ENCODE measurements at regions not wholly inside any gene's neighbourhood (a gene's known extent, or its start where the extent isn't known, plus 50 kb on each side); places are given as distances from the start of the nearest gene placed in this dataset.

DNA sequence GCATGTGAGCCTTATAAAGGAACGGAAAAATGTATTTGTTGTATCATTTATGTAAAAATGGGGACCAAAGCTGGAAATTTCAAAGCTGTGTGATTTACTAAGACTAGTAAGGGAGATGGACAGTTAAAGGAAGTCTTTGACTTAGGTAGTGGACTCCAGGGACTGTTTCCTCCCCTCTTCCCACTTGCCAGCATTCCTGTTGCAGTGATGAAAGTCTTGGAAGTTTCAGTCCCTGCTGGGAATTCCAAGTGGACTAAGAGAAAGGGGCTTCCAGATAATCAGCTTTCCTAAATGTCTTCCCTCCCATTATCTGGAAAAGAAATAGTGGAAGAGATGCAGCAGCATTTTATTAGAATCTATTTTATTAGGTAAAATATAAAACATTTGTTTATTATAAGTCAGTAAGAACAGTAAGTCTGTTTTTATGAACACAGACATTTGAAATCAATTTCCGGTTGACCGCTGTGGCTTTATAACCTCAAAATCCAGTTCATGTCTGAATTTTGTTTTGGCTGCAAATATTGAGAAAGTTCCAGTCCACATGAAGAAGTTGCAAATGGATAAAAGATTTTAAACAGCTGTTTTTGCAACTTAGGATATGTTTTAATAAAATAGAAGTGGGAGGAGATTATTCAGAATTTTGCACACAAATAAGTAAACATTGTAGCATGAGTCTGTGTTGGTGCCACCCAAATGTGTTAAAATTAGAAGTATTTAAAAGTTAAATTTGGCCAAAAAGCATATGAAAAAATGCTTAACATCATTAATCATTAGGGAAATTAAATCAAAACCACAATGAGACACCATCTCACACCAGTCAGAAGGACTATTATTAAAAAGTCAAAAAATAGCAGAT is 141.8 kb downstream of the IL20RB start (continued):
- TF ChIP-seq AHDC1 (CRISPR knock-in tag; IDR thresholded peaks at IDR 0.05; ENCODE audit: borderline replicate concordance) (no peak), ZBTB21 (CRISPR knock-in tag; IDR thresholded peaks at IDR 0.05) (no peak), KAT7 (CRISPR knock-in tag; IDR thresholded peaks at IDR 0.05; ENCODE audit: borderline replicate concordance) (no peak), MTF2 (CRISPR knock-in tag; IDR thresholded peaks at IDR 0.05; ENCODE audit: borderline replicate concordance) (no peak), ZMYM3 (CRISPR knock-in tag; IDR thresholded peaks at IDR 0.05) (no peak), ZNF34 (CRISPR knock-in tag; IDR thresholded peaks at IDR 0.05; ENCODE audit: borderline replicate concordance) (no peak)

DNA sequence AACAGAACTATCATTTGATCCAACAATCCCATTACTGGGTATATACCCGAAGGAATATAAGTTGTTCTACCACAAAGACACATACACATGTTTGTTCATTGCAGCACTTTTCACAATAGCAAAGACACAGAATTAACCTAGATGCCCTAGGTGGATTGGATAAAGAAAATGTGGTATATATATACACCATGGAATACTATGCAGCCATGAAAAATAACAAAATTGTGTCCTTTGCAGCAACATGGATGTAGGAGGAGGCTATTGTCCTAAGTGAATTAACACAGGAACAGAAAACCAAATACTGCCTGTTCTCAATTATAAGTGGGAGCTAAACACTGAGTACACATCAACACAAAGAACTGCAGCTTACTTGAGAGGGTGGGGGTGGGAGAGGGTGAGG is 142.5 kb downstream of the IL20RB start:
- TF ChIP-seq ZKSCAN5 (CRISPR knock-in tag; IDR thresholded peaks at IDR 0.05) (no peak), PHB2 (IDR thresholded peaks at IDR 0.05; ENCODE audit: partially characterized antibody) (no peak), MAFK (conservative IDR thresholded peaks at IDR 0.05 in 1 of 2, IDR thresholded peaks at IDR 0.05 in 1 of 2; ENCODE audit: low read length in 2 of 2) (no peak), PCBP1 (IDR thresholded peaks at IDR 0.05; ENCODE audit: borderline replicate concordance, low read depth, low read length) (no peak), MBNL3 (CRISPR knock-in tag; conservative IDR thresholded peaks at IDR 0.05) (no peak), HNRNPUL1 (IDR thresholded peaks at IDR 0.05; ENCODE audit: low read depth, low read length) (no peak), CENPT (CRISPR knock-in tag; IDR thresholded peaks at IDR 0.05; ENCODE audit: low read depth) (no peak), GPBP1L1 (CRISPR knock-in tag; IDR thresholded peaks at IDR 0.05) (no peak), TSC22D2 (CRISPR knock-in tag; IDR thresholded peaks at IDR 0.05; ENCODE audit: borderline replicate concordance) (no peak), FOXP1 (IDR thresholded peaks at IDR 0.05) (no peak), FOXP1 (CRISPR knock-in tag; IDR thresholded peaks at IDR 0.05) (no peak)
- no peak for ATAC-seq
- ChIA-PET CTCF (ENCODE audit: low intra/inter-chr PET ratio, low total read pairs) (no interaction called here), POLR2A (no interaction called here)
- Histone ChIP-seq H4K20me1 (ENCODE audit: insufficient read depth, low read length) (no peaks in the 10 kb centered on the region), H3K27ac (ENCODE audit: extremely low read length, insufficient read depth, low read length) (no peak overlapping the region), H2AFZ (ENCODE audit: low read length) (no peak overlapping the region), H3K36me3 (replicated peaks in 1 of 2; ENCODE audit: control insufficient read depth in 1 of 2, insufficient read depth in 2 of 2, low read length in 2 of 2) (no peaks in the 10 kb centered on the region), H3K4me2 (ENCODE audit: low read depth, low read length) (no peak overlapping the region), H3K4me3 (replicated peaks in 1 of 3; ENCODE audit: insufficient read depth in 1 of 3, low read depth in 2 of 3, low read length in 3 of 3) (no peak overlapping the region), H3K27me3 (ENCODE audit: control insufficient read depth in 1 of 2, insufficient read depth in 2 of 2, low read length in 2 of 2) (peaks cover 0 to 4% of the 10 kb centered on the region in 2 experiments; a peak in 1 of 5 replicates), H3K9me3 (ENCODE audit: low read length) (no peaks in the 10 kb centered on the region), H3K4me1 (ENCODE audit: insufficient read depth, low read length) (no peaks in the 10 kb centered on the region), H3K79me2 (ENCODE audit: insufficient read depth, low read length) (no peaks in the 10 kb centered on the region), H3K9ac (ENCODE audit: insufficient read depth, low read depth, low read length) (no peak overlapping the region)
- DNase-seq (ENCODE audit: low spot score) = no peak
- FAIRE-seq = no peak
- no TSS peak for BruUV-seq (replicated peaks)
- 91% methylated on average over 1 of the region's 1 CpG for WGBS (ENCODE audit: low lambda C conversion rate)
- intact Hi-C loops (cut with micrococcal nuclease; ENCODE audit: unreplicated experiment) = no loop called here
- in situ Hi-C loops (cut with HindIII; ENCODE audit: extremely low pct_ligation_motif_present, low pct_unique_long_range_greater_than_20kb) = loop anchor here (10.0 kb wide), 3 partner anchors 594 to 874 kb away; no protein-coding TSS in a partner anchor

All from HepG2 (cell line).